ENCODE measurements at regions not wholly inside any gene's neighbourhood (a gene's known extent, or its start where the extent isn't known, plus 50 kb on each side); places are given as distances from the start of the nearest gene placed in this dataset.
"Not testable (repeated sequence)": the region's sequence is repeated elsewhere in the genome, so short reads cannot be mapped to it uniquely, and the experiment has no call there.

- intact Hi-C loops (cut with micrococcal nuclease); dilution Hi-C loops (cut with MboI; ENCODE audit: extremely low pct_ligation_motif_present, low sequenced_read_pairs); H2AFZ ChIP-seq (ENCODE audit: low read depth, low read length); H3K27ac ChIP-seq (ENCODE audit: insufficient read depth, low read depth, low read length); H3K9me3 ChIP-seq (replicated peaks; ENCODE audit: control insufficient read depth, insufficient read depth, low read length); H3K79me2 ChIP-seq (ENCODE audit: control insufficient read depth, insufficient read depth, low read length); H4K20me1 ChIP-seq (replicated peaks; ENCODE audit: control insufficient read depth, extremely low read depth, insufficient read depth, low read length); DNase-seq (ENCODE audit: low read depth, low spot score); H3K9ac ChIP-seq (replicated peaks; ENCODE audit: extremely low read depth, insufficient read depth, low read length); H3K4me1 ChIP-seq (ENCODE audit: control insufficient read depth, extremely low read depth, insufficient read depth, low read length); CTCF ChIA-PET; H3K9me1 ChIP-seq (replicated peaks; ENCODE audit: control insufficient read depth, extremely low read depth, insufficient read depth, low read length); H3K27me3 ChIP-seq (ENCODE audit: control insufficient read depth in 2 of 2, insufficient read depth in 2 of 2, low read length in 2 of 2); H3K36me3 ChIP-seq (ENCODE audit: control insufficient read depth in 2 of 2, extremely low read depth in 1 of 2, insufficient read depth in 2 of 2, low read length in 2 of 2); H3K4me3 ChIP-seq (replicated peaks in 1 of 3; ENCODE audit: insufficient read depth in 1 of 3, low read depth in 1 of 3, low read length in 3 of 3); FAIRE-seq; H3K4me2 ChIP-seq (ENCODE audit: insufficient read depth, low read length); POLR2A ChIA-PET; BruUV-seq (replicated peaks): not testable (repeated sequence)
These were observed 328.7 kb upstream of the EPHA5 start for GRCh38 chr4:65998807-65999517.

GRCh38 chr4:65983061-65983460, 312.8 kb upstream of the EPHA5 start:
- H3K4me2 ChIP-seq (ENCODE audit: insufficient read depth, low read length): no peak overlapping the region
- no peak overlapping the region for H3K27ac ChIP-seq (ENCODE audit: insufficient read depth, low read depth, low read length)
- H2AFZ ChIP-seq (ENCODE audit: low read depth, low read length): no peak overlapping the region
- H3K36me3 ChIP-seq (ENCODE audit: control insufficient read depth in 2 of 2, extremely low read depth in 1 of 2, insufficient read depth in 2 of 2, low read length in 2 of 2): no peaks in the 10 kb centered on the region
- H3K4me1 ChIP-seq (ENCODE audit: control insufficient read depth, extremely low read depth, insufficient read depth, low read length): no peaks in the 10 kb centered on the region
- H3K9ac ChIP-seq (replicated peaks; ENCODE audit: extremely low read depth, insufficient read depth, low read length): no peak overlapping the region
- no peaks in the 10 kb centered on the region for H4K20me1 ChIP-seq (replicated peaks; ENCODE audit: control insufficient read depth, extremely low read depth, insufficient read depth, low read length)
- H3K9me3 ChIP-seq (replicated peaks; ENCODE audit: control insufficient read depth, insufficient read depth, low read length): no peaks in the 10 kb centered on the region
- BruUV-seq (replicated peaks): no TSS peak
- no peak overlapping the region for H3K4me3 ChIP-seq (replicated peaks in 1 of 3; ENCODE audit: insufficient read depth in 1 of 3, low read depth in 1 of 3, low read length in 3 of 3)
- ChIA-PET CTCF (no interaction called here), POLR2A (no interaction called here)
- TF ChIP-seq POLR2A (IDR thresholded peaks at IDR 0.05; ENCODE audit: low read depth, low read length): no peak
- no peak for TF ChIP-seq MAX (IDR thresholded peaks at IDR 0.05; ENCODE audit: insufficient read depth, insufficient read length)
- no peak for TF ChIP-seq JUN (IDR thresholded peaks at IDR 0.05; ENCODE audit: borderline replicate concordance, insufficient read depth, insufficient read length, low read depth)
- no peak for TF ChIP-seq GATA2 (IDR thresholded peaks at IDR 0.05; ENCODE audit: insufficient read depth, insufficient read length, low read depth, low read length)
- no peak for TF ChIP-seq FOS (IDR thresholded peaks at IDR 0.05; ENCODE audit: borderline replicate concordance, insufficient read depth, low read length)
- no peaks in the 10 kb centered on the region for H3K9me1 ChIP-seq (replicated peaks; ENCODE audit: control insufficient read depth, extremely low read depth, insufficient read depth, low read length)
- intact Hi-C loops (cut with micrococcal nuclease) (no loop called here), dilution Hi-C loops (cut with MboI; ENCODE audit: extremely low pct_ligation_motif_present, low sequenced_read_pairs) (no loop called here)
- no peaks in the 10 kb centered on the region for H3K79me2 ChIP-seq (ENCODE audit: control insufficient read depth, insufficient read depth, low read length)
- FAIRE-seq (no peak), DNase-seq (ENCODE audit: low read depth, low spot score) (no peak)
- no peaks in the 10 kb centered on the region for H3K27me3 ChIP-seq (ENCODE audit: control insufficient read depth in 2 of 2, insufficient read depth in 2 of 2, low read length in 2 of 2)

All from endothelial cell of umbilical vein (primary cell).